ENCODE measurements at regions not wholly inside any gene's neighbourhood (a gene's known extent, or its start where the extent isn't known, plus 50 kb on each side); places are given as distances from the start of the nearest gene placed in this dataset.

DNA sequence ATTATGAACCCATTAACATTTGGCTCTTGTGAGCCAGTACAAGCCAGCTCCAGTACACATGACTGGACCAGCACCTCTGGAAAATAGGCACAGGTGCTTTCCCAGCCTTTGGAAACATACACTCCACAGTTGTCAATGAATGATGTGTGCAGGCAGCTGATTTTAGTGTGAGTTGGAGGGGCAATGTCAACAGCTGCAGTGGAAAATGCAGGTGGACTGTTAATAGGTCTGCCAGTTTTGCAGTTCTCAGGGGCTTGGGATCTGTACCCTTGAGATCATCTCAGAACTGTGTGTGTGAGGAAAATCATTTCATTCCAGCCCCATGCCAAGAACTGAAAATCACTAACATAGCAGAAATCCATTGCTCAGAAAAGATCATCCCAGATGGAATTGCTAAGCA lies 81.7 kb upstream of the CHRDL1 start:
- H3K36me3 ChIP-seq (replicated peaks) = no peaks in the 10 kb centered on the region
- in situ Hi-C loops (cut with HindIII; ENCODE audit: low pct_ligation_motif_present, low sequenced_read_pairs) = no loop called here
- TF ChIP-seq, protein P1, sequence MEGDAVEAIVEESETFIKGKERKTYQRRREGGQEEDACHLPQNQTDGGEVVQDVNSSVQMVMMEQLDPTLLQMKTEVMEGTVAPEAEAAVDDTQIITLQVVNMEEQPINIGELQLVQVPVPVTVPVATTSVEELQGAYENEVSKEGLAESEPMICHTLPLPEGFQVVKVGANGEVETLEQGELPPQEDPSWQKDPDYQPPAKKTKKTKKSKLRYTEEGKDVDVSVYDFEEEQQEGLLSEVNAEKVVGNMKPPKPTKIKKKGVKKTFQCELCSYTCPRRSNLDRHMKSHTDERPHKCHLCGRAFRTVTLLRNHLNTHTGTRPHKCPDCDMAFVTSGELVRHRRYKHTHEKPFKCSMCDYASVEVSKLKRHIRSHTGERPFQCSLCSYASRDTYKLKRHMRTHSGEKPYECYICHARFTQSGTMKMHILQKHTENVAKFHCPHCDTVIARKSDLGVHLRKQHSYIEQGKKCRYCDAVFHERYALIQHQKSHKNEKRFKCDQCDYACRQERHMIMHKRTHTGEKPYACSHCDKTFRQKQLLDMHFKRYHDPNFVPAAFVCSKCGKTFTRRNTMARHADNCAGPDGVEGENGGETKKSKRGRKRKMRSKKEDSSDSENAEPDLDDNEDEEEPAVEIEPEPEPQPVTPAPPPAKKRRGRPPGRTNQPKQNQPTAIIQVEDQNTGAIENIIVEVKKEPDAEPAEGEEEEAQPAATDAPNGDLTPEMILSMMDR (IDR thresholded peaks at IDR 0.05; ENCODE audit: low read depth, low read length, missing control alignments) = no peak
- H3K27me3 ChIP-seq (replicated peaks) = no peaks in the 10 kb centered on the region
- DNase-seq = no peak
- no peak overlapping the region for H3K4me3 ChIP-seq (ENCODE audit: low read depth, low read length)
- H3K27ac ChIP-seq = no peak overlapping the region

DNA sequence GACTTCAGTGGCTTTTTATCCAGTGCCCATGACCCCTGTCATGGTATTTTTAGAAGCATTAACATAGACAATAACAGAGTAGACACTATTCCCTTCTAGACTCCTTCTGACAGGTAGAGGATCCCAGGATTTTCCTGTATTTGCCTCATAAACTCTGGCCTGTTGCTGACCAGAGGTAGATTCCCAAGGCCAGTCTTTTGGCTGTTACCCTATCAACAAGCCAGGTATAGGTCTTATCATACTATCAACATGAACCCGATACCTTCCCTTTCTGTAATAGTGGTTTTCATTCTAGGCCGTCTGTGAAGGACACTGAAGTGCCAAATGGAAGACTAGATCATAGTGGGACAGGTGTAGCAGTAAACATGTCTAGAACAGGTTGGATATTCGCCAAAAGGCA lies 76.2 kb upstream of the CHRDL1 start:
- H3K4me3 ChIP-seq (ENCODE audit: low read depth, low read length) = no peak overlapping the region
- TF ChIP-seq, protein P1 (IDR thresholded peaks at IDR 0.05; ENCODE audit: low read depth, low read length, missing control alignments) = no peak
- H3K36me3 ChIP-seq (replicated peaks) = no peaks in the 10 kb centered on the region
- in situ Hi-C loops (cut with HindIII; ENCODE audit: low pct_ligation_motif_present, low sequenced_read_pairs) = no loop called here
- no peak for DNase-seq
- H3K27ac ChIP-seq = no peak overlapping the region
- no peaks in the 10 kb centered on the region for H3K27me3 ChIP-seq (replicated peaks)

DNA sequence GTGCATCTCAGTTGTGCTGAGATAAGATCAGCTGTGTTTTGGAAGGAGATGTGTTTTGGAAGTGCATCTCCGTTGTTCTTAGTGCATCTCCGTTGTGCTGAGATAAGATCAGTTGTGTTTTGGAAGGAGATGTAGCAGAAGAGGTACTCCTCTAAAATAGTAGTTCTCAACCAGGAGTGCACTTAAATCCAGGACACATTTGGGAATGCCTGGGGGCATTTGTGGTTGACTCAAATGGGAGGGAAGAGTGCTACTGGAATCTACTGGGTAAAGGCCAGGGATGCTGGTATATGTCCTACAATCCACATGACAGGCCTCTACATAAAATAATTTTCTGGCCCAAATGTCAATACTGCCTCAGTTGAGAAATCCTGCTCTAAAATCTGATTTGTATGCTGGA lies 70.8 kb upstream of the CHRDL1 start:
- in situ Hi-C loops (cut with HindIII; ENCODE audit: low pct_ligation_motif_present, low sequenced_read_pairs) = no loop called here
- DNase-seq = no peak
- TF ChIP-seq, protein P1 (IDR thresholded peaks at IDR 0.05; ENCODE audit: low read depth, low read length, missing control alignments) = no peak
- no peak overlapping the region for H3K4me3 ChIP-seq (ENCODE audit: low read depth, low read length)
- no peaks in the 10 kb centered on the region for H3K36me3 ChIP-seq (replicated peaks)
- H3K27ac ChIP-seq = no peak overlapping the region
- no peaks in the 10 kb centered on the region for H3K27me3 ChIP-seq (replicated peaks)

DNA sequence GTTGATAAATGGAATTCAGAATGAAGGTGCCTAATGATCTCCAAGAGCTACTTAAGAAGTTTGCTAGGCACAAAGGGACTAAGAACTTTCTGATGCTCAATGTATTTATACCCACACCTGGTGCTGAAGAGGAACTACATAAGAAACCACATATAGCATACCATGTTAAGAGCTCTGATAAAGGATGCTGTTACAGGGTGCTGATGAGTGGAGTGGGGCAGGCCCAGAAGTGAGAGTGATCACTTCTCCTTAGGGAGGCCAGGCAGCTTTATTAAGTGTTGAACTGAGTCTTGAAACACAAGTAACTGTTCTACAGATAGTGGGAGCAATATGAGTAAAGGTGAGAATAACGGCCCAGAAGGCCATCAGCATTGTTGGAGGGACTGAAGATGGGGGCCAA lies 68.3 kb upstream of the CHRDL1 start:
- no peak overlapping the region for H3K27ac ChIP-seq
- in situ Hi-C loops (cut with HindIII; ENCODE audit: low pct_ligation_motif_present, low sequenced_read_pairs) = no loop called here
- H3K27me3 ChIP-seq (replicated peaks) = no peaks in the 10 kb centered on the region
- H3K36me3 ChIP-seq (replicated peaks) = no peaks in the 10 kb centered on the region
- no peak overlapping the region for H3K4me3 ChIP-seq (ENCODE audit: low read depth, low read length)
- DNase-seq = no peak
- TF ChIP-seq, protein P1 (IDR thresholded peaks at IDR 0.05; ENCODE audit: low read depth, low read length, missing control alignments) = no peak

DNA sequence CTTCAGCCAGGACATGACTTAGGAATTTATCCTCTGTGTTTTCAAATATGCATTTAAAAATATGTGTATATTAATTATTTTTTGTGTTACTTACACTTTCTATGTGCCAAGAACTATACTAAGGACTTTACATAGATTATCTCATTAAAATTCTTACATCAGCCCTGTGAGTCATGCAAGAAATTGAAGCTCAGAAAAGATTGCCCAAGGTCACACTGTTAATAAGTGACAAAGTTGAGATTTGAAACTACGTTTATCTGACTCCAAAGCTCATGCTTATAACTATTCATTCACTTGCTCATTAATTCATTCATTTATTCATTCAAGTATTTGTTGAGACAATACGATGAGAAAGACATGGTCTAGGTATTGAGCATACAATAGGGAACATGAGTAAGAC lies 62.9 kb upstream of the CHRDL1 start:
- in situ Hi-C loops (cut with HindIII; ENCODE audit: low pct_ligation_motif_present, low sequenced_read_pairs) = no loop called here
- no peak for DNase-seq
- Histone ChIP-seq H3K4me3 (ENCODE audit: low read depth, low read length) (no peak overlapping the region), H3K36me3 (replicated peaks) (no peaks in the 10 kb centered on the region), H3K27me3 (replicated peaks) (no peaks in the 10 kb centered on the region), H3K27ac (no peak overlapping the region)
- TF ChIP-seq, protein P1 (IDR thresholded peaks at IDR 0.05; ENCODE audit: low read depth, low read length, missing control alignments) = no peak

DNA sequence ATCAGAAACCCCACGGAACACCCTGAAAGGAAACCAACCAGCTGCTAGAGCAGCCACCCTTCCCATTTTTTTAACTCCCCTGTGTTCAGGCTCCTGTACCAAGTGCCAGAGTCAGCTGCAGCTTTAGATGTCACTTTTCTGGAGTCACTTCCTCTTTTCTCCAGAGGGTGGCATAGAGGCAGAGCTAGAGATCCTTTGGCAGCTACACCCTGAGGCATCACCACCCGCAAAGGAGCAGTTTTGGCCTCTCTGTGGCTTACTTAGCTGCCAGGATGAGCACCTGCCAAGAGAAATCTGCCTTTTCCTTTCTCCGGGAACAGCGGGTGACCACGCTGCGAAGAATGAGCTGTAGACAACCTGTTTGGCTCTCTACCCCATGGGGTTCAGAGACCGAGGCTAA lies 58.0 kb upstream of the CHRDL1 start:
- no peak overlapping the region for H3K27ac ChIP-seq
- DNase-seq = no peak
- H3K4me3 ChIP-seq (ENCODE audit: low read depth, low read length) = no peak overlapping the region
- H3K36me3 ChIP-seq (replicated peaks) = no peaks in the 10 kb centered on the region
- in situ Hi-C loops (cut with HindIII; ENCODE audit: low pct_ligation_motif_present, low sequenced_read_pairs) = no loop called here
- no peaks in the 10 kb centered on the region for H3K27me3 ChIP-seq (replicated peaks)
- TF ChIP-seq, protein P1 (IDR thresholded peaks at IDR 0.05; ENCODE audit: low read depth, low read length, missing control alignments) = peak; percentile 50

Measured in brain microvascular endothelial cell (primary cell).